ENCODE measurements at regions not wholly inside any gene's neighbourhood (a gene's known extent, or its start where the extent isn't known, plus 50 kb on each side); places are given as distances from the start of the nearest gene placed in this dataset.

DNA sequence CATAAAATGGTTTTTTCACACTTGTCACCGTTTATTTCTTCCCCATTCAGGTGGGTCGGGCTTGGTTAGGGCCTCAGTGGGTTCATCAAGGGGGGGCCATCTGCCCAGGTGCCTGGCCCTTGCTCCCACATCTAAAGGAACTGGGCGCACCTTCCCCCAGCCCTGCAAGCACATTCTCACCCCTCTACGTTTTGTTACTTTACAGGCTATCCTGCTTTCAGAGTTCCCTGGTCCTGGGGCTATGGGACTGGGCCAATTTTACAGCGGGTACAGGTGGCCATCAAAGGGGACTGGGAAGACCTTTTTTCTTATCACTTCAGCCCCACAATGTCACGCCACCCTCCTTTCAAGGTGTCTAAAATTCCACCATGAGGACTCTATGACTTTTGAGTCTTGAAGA is 71.8 kb upstream of the HAAO start:
- Histone ChIP-seq H3K27me3 (no peaks in the 10 kb centered on the region), H3K36me3 (no peaks in the 10 kb centered on the region), H3K9ac (ENCODE audit: low read depth in 2 of 2, low read length in 2 of 2) (no peak overlapping the region), H3K4me1 (no peaks in the 10 kb centered on the region), H3K4me3 (no peak overlapping the region), H3K27ac (no peak overlapping the region), H3K9me3 (no peaks in the 10 kb centered on the region)
- intact Hi-C loops (cut with DNase I) = no loop called here
- DNase-seq = no peak
- TF ChIP-seq, protein P1, sequence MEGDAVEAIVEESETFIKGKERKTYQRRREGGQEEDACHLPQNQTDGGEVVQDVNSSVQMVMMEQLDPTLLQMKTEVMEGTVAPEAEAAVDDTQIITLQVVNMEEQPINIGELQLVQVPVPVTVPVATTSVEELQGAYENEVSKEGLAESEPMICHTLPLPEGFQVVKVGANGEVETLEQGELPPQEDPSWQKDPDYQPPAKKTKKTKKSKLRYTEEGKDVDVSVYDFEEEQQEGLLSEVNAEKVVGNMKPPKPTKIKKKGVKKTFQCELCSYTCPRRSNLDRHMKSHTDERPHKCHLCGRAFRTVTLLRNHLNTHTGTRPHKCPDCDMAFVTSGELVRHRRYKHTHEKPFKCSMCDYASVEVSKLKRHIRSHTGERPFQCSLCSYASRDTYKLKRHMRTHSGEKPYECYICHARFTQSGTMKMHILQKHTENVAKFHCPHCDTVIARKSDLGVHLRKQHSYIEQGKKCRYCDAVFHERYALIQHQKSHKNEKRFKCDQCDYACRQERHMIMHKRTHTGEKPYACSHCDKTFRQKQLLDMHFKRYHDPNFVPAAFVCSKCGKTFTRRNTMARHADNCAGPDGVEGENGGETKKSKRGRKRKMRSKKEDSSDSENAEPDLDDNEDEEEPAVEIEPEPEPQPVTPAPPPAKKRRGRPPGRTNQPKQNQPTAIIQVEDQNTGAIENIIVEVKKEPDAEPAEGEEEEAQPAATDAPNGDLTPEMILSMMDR (IDR thresholded peaks at IDR 0.05) = no peak

DNA sequence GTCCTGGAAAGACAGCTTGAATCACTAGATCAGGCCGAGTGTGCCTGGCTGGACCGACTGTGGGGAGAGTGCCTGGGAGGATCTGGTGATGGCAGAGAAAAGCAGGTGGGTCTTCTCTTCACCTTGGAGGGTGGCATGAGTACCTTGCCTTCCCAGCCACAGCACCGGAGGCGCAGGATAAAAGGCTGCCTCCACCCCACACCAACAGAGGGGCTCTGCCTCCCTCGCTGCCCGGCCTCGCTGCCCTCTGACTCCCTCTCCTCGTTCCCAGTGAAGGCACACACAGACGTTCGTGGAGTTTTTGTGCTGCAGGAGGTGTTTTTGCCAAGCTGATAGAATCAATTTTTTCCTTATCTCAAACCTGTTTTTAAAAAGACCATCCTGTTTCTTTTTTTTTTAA is 71.4 kb upstream of the HAAO start:
- Histone ChIP-seq H3K4me3 (no peak overlapping the region), H3K9me3 (no peaks in the 10 kb centered on the region), H3K4me1 (no peaks in the 10 kb centered on the region), H3K36me3 (no peaks in the 10 kb centered on the region), H3K27ac (no peak overlapping the region), H3K9ac (ENCODE audit: low read depth in 2 of 2, low read length in 2 of 2) (no peak overlapping the region), H3K27me3 (no peaks in the 10 kb centered on the region)
- DNase-seq = no peak
- intact Hi-C loops (cut with DNase I) = no loop called here
- TF ChIP-seq, protein P1 (IDR thresholded peaks at IDR 0.05) = no peak

DNA sequence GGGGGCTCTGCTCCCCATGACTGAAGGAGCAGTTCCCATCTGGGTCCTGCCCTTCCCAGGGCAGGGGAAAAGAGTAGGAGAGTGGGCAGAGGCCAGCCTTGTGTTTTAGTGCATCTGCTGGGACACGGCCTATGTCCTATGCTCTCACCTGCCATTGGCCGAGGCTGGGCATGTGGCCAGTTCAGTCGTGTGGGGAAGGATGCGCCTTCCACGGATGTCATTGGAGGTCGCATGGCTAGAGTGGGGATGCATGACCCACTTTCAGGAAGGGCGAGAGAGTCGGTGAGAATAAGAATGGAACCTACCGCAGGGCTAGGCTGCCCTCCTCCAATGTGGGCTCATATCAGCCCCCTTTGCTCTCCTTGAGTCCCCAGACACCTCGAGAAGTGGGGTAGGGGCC is 70.9 kb upstream of the HAAO start:
- Histone ChIP-seq H3K27ac (no peak overlapping the region), H3K9ac (ENCODE audit: low read depth in 2 of 2, low read length in 2 of 2) (no peak overlapping the region), H3K9me3 (no peaks in the 10 kb centered on the region), H3K4me3 (no peak overlapping the region), H3K36me3 (no peaks in the 10 kb centered on the region), H3K4me1 (no peaks in the 10 kb centered on the region), H3K27me3 (no peaks in the 10 kb centered on the region)
- TF ChIP-seq, protein P1 (IDR thresholded peaks at IDR 0.05) = no peak
- intact Hi-C loops (cut with DNase I) = no loop called here
- DNase-seq = no peak

DNA sequence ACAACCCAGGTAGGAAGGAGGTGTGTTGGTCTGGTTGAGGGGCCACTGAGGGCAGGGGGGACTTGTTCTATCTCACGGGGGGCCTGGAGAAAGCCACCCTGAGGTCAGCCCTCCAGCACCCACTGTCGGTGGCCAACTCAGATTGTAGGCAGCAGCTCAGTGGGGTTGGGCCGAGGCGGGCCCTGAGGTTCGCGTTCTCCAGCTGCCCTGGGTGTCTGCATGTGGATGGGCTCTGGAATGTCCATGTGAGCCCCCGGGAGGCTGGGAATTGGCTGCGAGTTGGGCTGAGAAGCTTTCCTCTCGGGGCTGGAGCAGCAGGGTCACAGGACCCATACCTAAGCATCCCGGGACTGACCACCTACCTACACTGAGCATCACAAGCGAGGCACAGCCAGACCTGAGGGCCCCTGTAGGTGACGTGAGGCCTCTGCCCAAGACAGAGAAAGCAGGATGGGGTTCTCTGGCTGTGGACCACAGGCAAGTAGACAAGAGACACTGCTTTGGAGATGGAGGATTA is 70.3 kb upstream of the HAAO start:
- Histone ChIP-seq H3K4me1 (no peaks in the 10 kb centered on the region), H3K9ac (ENCODE audit: low read depth in 2 of 2, low read length in 2 of 2) (no peak overlapping the region), H3K36me3 (no peaks in the 10 kb centered on the region), H3K4me3 (no peak overlapping the region), H3K9me3 (no peaks in the 10 kb centered on the region), H3K27me3 (no peaks in the 10 kb centered on the region), H3K27ac (no peak overlapping the region)
- TF ChIP-seq, protein P1 (IDR thresholded peaks at IDR 0.05) = no peak
- intact Hi-C loops (cut with DNase I) = no loop called here
- no peak for DNase-seq

DNA sequence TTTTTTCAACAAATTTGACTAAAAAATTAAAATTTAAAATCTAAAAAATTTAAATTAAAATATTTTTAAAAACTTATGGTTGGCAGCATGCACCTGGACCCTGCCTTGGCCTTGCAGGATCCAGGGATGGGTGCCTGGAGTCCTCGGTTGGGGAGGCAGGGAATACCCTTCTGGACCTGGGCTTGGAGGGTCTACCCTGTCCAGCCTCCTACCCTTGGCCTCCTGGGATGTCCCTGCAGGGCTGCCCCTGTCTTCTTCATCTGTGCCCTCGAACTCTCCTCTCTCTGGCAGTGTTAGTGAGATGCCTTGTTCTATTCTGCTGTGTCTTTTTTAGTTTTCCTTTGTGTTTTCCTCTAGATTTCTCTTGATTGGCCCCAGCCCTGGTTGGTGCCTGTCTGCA is 68.9 kb upstream of the HAAO start:
- Histone ChIP-seq H3K36me3 (no peaks in the 10 kb centered on the region), H3K27me3 (no peaks in the 10 kb centered on the region), H3K9me3 (no peaks in the 10 kb centered on the region), H3K4me1 (no peaks in the 10 kb centered on the region), H3K27ac (no peak overlapping the region), H3K9ac (ENCODE audit: low read depth in 2 of 2, low read length in 2 of 2) (no peak overlapping the region), H3K4me3 (no peak overlapping the region)
- intact Hi-C loops (cut with DNase I) = no loop called here
- DNase-seq = no peak
- TF ChIP-seq, protein P1 (IDR thresholded peaks at IDR 0.05) = no peak
